H1 (cell line): ENCODE measurements at regions not wholly inside any gene's neighbourhood (a gene's known extent, or its start where the extent isn't known, plus 50 kb on each side); places are given as distances from the start of the nearest gene placed in this dataset.

ENCODE experiments used
- ATF2 ChIP-seq: IDR thresholded peaks from 2 replicates; pipeline ENCODE4 v1.6.1; 2012; ENCODE audit warnings: low read length, inconsistent platforms
- CEBPB ChIP-seq: IDR thresholded peaks from 2 replicates; pipeline ENCODE4 v1.6.1; 2012; ENCODE audit warnings: low read depth, low read length
- CHD7 ChIP-seq: fragments of 300-600 bp; sonication (generic); IDR thresholded peaks from 2 replicates; pipeline ENCODE4 v1.7.1; 2012; ENCODE audit warnings: low read length, moderate library complexity, mild to moderate bottlenecking, inconsistent platforms; ENCODE audit not compliant: insufficient replicate concordance
- FOSL1 ChIP-seq: IDR thresholded peaks from 2 replicates; pipeline ENCODE4 v1.6.1; 2011; ENCODE audit warnings: mild to moderate bottlenecking, low read depth, low read length, moderate library complexity; ENCODE audit not compliant: insufficient read depth
- HDAC6 ChIP-seq: IDR thresholded peaks from one replicate; pipeline ENCODE4 v1.7.1; 2012; ENCODE audit warnings: low read depth, mild to moderate bottlenecking, inconsistent platforms, low read length, moderate library complexity
- RFX5 ChIP-seq: IDR thresholded peaks from 2 replicates; pipeline ENCODE4 v1.6.1; 2011; ENCODE audit warnings: low read depth, low read length, improper control_type of control experiment, borderline replicate concordance
- RNF2 ChIP-seq: fragments of 200-900, 300-1000 bp; sonication (generic); IDR thresholded peaks from 2 replicates; pipeline ENCODE4 v1.7.1; 2016; ENCODE audit warnings: borderline replicate concordance, low read depth, mild to moderate bottlenecking, antibody characterized with exemption, low read length; ENCODE audit not compliant: poor library complexity, severe bottlenecking; ENCODE audit errors: missing control alignments
- ZNF274 ChIP-seq: IDR thresholded peaks from 2 replicates; pipeline ENCODE4 v1.7.0; 2012; ENCODE audit warnings: low read length, borderline replicate concordance; ENCODE audit errors: extremely low read depth
- TF ChIP-seq, protein P1 (sequence below): IDR thresholded peaks from 2 replicates; pipeline ENCODE4 v1.6.1; 2012; ENCODE audit warnings: inconsistent platforms

DNA sequence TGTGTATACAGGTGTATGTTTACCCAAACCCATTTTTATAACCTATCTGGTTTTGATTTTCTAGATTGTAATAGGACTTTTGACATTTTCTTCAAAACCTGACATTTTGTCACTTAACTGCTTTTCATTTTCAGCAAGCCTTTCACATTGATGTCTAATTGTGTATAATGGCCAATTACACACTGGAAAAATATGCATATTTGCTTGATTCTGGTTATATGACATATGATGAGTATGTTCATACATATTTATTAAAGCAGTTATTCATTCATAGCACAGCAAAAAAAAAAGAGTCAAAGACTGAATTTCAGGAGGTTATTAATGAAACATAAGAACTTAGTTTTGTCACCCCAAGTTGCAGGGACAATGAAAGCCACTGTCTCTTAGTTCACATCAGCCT is 307.7 kb upstream of the TNP1 start (continued):
- TF ChIP-seq CHD7 (no peak), CEBPB (no peak), ZNF274 (no peak), FOSL1 (no peak), RFX5 (no peak), HDAC6 (no peak), ATF2 (no peak), RNF2 (no peak)
- TF ChIP-seq, protein P1, sequence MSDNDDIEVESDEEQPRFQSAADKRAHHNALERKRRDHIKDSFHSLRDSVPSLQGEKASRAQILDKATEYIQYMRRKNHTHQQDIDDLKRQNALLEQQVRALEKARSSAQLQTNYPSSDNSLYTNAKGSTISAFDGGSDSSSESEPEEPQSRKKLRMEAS = no peak
